H1 (cell line): ENCODE measurements at regions not wholly inside any gene's neighbourhood (a gene's known extent, or its start where the extent isn't known, plus 50 kb on each side); places are given as distances from the start of the nearest gene placed in this dataset.

ENCODE experiments used
- CTCF ChIA-PET: fragments of 300-600 bp; sonication (Branson Sonifier 250); formaldehyde crosslinking; loops from one replicate; lab custom pipeline; 2021; ENCODE audit not compliant: partially characterized antibody; lab: Charles Lee
- POLR2A ChIA-PET: fragments of 300-600 bp; sonication (Branson Sonifier 250); formaldehyde crosslinking; loops from one replicate; lab custom pipeline; 2021; ENCODE audit warnings: inconsistent platforms; ENCODE audit not compliant: partially characterized antibody; lab: Charles Lee
- DNase-seq, 2 experiments: peaks; one replicate each; pipeline versions ENCODE4 v3.0.0 to v3.0.0-alpha.2; 2010 to 2022; ENCODE audit warnings: low spot score in 2 of 2, low read depth in 1 of 2, mixed read lengths in 1 of 2
- FAIRE-seq: peaks from 2 replicates; lab custom pipeline; 2011; peaks lifted over from hg19 to GRCh38; lab: Jason Lieb, UNC
- H2AFZ ChIP-seq: 2 replicates; pipeline ENCODE4 v1.8.1; 2012; ENCODE audit warnings: low read length, inconsistent platforms
- H2AK5ac ChIP-seq: 2 replicates; pipeline ENCODE4 v1.6.1; 2013; ENCODE audit warnings: low read depth, low read length
- H2BK120ac ChIP-seq: replicated peaks from 2 replicates; pipeline ENCODE3; 2013; ENCODE audit warnings: low read depth, low read length, inconsistent platforms
- H2BK12ac ChIP-seq: 2 replicates; pipeline ENCODE4 v1.6.1; 2013; ENCODE audit warnings: low read depth, low read length
- H2BK15ac ChIP-seq: 2 replicates; pipeline ENCODE4 v1.6.1; 2013; ENCODE audit warnings: low read length
- H2BK20ac ChIP-seq: 2 replicates; pipeline ENCODE4 v1.6.1; 2013; ENCODE audit warnings: low read length
- H2BK5ac ChIP-seq: 2 replicates; pipeline ENCODE4 v1.6.1; 2013; ENCODE audit warnings: low read depth, low read length
- H3K14ac ChIP-seq: 2 replicates; pipeline ENCODE4 v1.6.1; 2013; ENCODE audit warnings: inconsistent platforms; ENCODE audit not compliant: insufficient read length
- H3K18ac ChIP-seq: 2 replicates; pipeline ENCODE4 v1.6.1; 2013; ENCODE audit warnings: low read length; ENCODE audit errors: extremely low read depth
- H3K23ac ChIP-seq: 2 replicates; pipeline ENCODE4 v1.6.1; 2013; ENCODE audit warnings: inconsistent platforms; ENCODE audit not compliant: insufficient read length
- H3K23me2 ChIP-seq: 2 replicates; pipeline ENCODE4 v1.6.1; 2013; ENCODE audit warnings: low read depth, low read length
- H3K27ac ChIP-seq: 2 replicates; pipeline ENCODE4 v1.6.1; 2011; ENCODE audit warnings: low read depth, low read length, inconsistent platforms
- H3K27me3 ChIP-seq, 4 experiments: replicated peaks in 1 of 4; 1 replicate in 1 of 4; 2 replicates in 3 of 4; pipeline versions ENCODE4 v1.6.1 to v1.8.1; 2011 to 2013; ENCODE audit warnings: low read length in 3 of 4, mild to moderate bottlenecking in 3 of 4, inconsistent platforms in 2 of 4, mixed read lengths in 2 of 4, moderate library complexity in 1 of 4; ENCODE audit not compliant: control insufficient read depth in 3 of 4, insufficient read depth in 3 of 4; ENCODE audit errors: extremely low read depth in 1 of 4
- H3K36me3 ChIP-seq, 4 experiments: 2 replicates each; pipeline versions ENCODE4 v1.6.1 to v1.8.1; 2011 to 2013; ENCODE audit warnings: mild to moderate bottlenecking in 4 of 4, low read length in 3 of 4, moderate library complexity in 2 of 4, control low read depth in 1 of 4, inconsistent platforms in 1 of 4; ENCODE audit not compliant: insufficient read depth in 4 of 4, control insufficient read depth in 2 of 4
- H3K4ac ChIP-seq: replicated peaks from 2 replicates; pipeline ENCODE3; 2013; ENCODE audit warnings: low read length, low read depth, mixed read lengths, inconsistent platforms; ENCODE audit not compliant: insufficient read length
- H3K4me1 ChIP-seq, 4 experiments: replicated peaks in 1 of 4; 1 replicate in 1 of 4; 2 replicates in 3 of 4; pipeline versions ENCODE4 v1.6.1 to v1.8.1; 2011 to 2013; ENCODE audit warnings: low read length in 3 of 4, inconsistent platforms in 2 of 4, mixed read lengths in 1 of 4; ENCODE audit not compliant: insufficient read depth in 4 of 4, control insufficient read depth in 3 of 4
- H3K4me2 ChIP-seq, 2 experiments: 2 replicates each; pipeline versions ENCODE4 v1.6.1 to v1.8.1; 2011 to 2013; ENCODE audit warnings: low read depth in 2 of 2, low read length in 2 of 2, control low read depth in 1 of 2, inconsistent platforms in 1 of 2, mild to moderate bottlenecking in 1 of 2; ENCODE audit not compliant: insufficient read depth in 1 of 2
- H3K4me3 ChIP-seq, 4 experiments: fragments of 200-600, 300-600 bp in 1 of 4; sonication (generic), shearing (Covaris generic), sonication (Bioruptor Twin) in 1 of 4; 2 replicates each; pipeline versions ENCODE4 v1.5.1 to v1.8.1; 2011 to 2016; ENCODE audit warnings: low read length in 4 of 4, low read depth in 3 of 4, control low read depth in 2 of 4, inconsistent platforms in 2 of 4, mild to moderate bottlenecking in 2 of 4, mixed read lengths in 1 of 4, moderate library complexity in 1 of 4; ENCODE audit not compliant: insufficient read depth in 2 of 4; ENCODE audit errors: extremely low read depth in 1 of 4
- H3K56ac ChIP-seq: replicated peaks from 2 replicates; pipeline ENCODE3; 2013; ENCODE audit warnings: low read depth, mild to moderate bottlenecking, mixed read lengths, low read length, inconsistent platforms; ENCODE audit not compliant: insufficient read length
- H3K79me1 ChIP-seq: 2 replicates; pipeline ENCODE4 v1.6.1; 2013; ENCODE audit warnings: low read depth, low read length, control low read depth
- H3K79me2 ChIP-seq, 2 experiments: 2 replicates each; pipeline versions ENCODE4 v1.6.1 to v1.8.1; 2012 to 2013; ENCODE audit warnings: low read length in 2 of 2, mild to moderate bottlenecking in 2 of 2, inconsistent platforms in 1 of 2; ENCODE audit not compliant: insufficient read depth in 2 of 2, control insufficient read depth in 1 of 2
- H3K9ac ChIP-seq, 4 experiments: replicated peaks in 1 of 4; 1 replicate in 1 of 4; 2 replicates in 3 of 4; pipeline versions ENCODE4 v1.6.1 to v1.8.1; 2011 to 2013; ENCODE audit warnings: low read depth in 3 of 4, low read length in 3 of 4, control low read depth in 2 of 4, mild to moderate bottlenecking in 2 of 4, moderate library complexity in 2 of 4, inconsistent platforms in 1 of 4; ENCODE audit errors: extremely low read depth in 1 of 4
- H3K9me3 ChIP-seq, 2 experiments: 2 replicates each; pipeline versions ENCODE4 v1.6.1 to v1.8.1; 2012 to 2013; ENCODE audit warnings: mild to moderate bottlenecking in 2 of 2, moderate library complexity in 2 of 2, control low read depth in 1 of 2, inconsistent platforms in 1 of 2, low read depth in 1 of 2, low read length in 1 of 2, mixed read lengths in 1 of 2; ENCODE audit not compliant: insufficient read depth in 2 of 2
- H4K20me1 ChIP-seq, 2 experiments: replicated peaks in 1 of 2; 2 replicates each; pipeline versions ENCODE3 to v1.8.1; 2011 to 2013; ENCODE audit warnings: inconsistent platforms in 2 of 2, low read length in 2 of 2, mild to moderate bottlenecking in 1 of 2; ENCODE audit not compliant: insufficient read depth in 2 of 2, control insufficient read depth in 1 of 2
- H4K5ac ChIP-seq: 2 replicates; pipeline ENCODE4 v1.6.1; 2013; ENCODE audit warnings: low read length, low read depth, mixed read lengths, inconsistent platforms; ENCODE audit not compliant: insufficient read length
- H4K8ac ChIP-seq: 2 replicates; pipeline ENCODE4 v1.8.0; 2013; ENCODE audit warnings: mild to moderate bottlenecking, moderate library complexity, low read length, inconsistent platforms; ENCODE audit not compliant: insufficient read depth; ENCODE audit errors: extremely low read depth
- H4K91ac ChIP-seq: replicated peaks from 2 replicates; pipeline ENCODE3; 2013; ENCODE audit warnings: low read length, mixed read lengths, inconsistent platforms; ENCODE audit not compliant: insufficient read length
- ASH2L ChIP-seq: fragments of 200-600, 300-600 bp; sonication (generic); IDR thresholded peaks from one replicate; pipeline ENCODE4 v1.7.1; 2017; ENCODE audit warnings: low read length
- CBX8 ChIP-seq: fragments of 300-800, 300-1000 bp; sonication (generic); IDR thresholded peaks from 2 replicates; pipeline ENCODE4 v1.7.1; 2016; ENCODE audit warnings: low read depth, low read length, borderline replicate concordance
- CTBP2 ChIP-seq: IDR thresholded peaks from 2 replicates; pipeline ENCODE4 v1.7.0; 2011; ENCODE audit warnings: borderline replicate concordance, mild to moderate bottlenecking, moderate library complexity, mixed read lengths, low read length; ENCODE audit not compliant: insufficient read depth, insufficient read length
- EGR1 ChIP-seq: IDR thresholded peaks from 2 replicates; pipeline ENCODE4 v1.6.1; 2011; ENCODE audit warnings: low read depth, low read length, borderline replicate concordance
- KDM4A ChIP-seq: IDR thresholded peaks from one replicate; pipeline ENCODE4 v1.7.1; 2012; ENCODE audit warnings: low read depth, mild to moderate bottlenecking, moderate library complexity, low read length, inconsistent platforms; ENCODE audit not compliant: severe bottlenecking
- TAF1 ChIP-seq: IDR thresholded peaks from 2 replicates; pipeline ENCODE4 v1.6.1; 2011; ENCODE audit warnings: mild to moderate bottlenecking, low read depth, low read length
- WGBS, 2 experiments: shearing (Covaris generic) in 1 of 2; methylation state at CpG; one replicate each; pipeline versions ENCODE4 v1.1.6 to v1.1.7; 2013 to 2015; ENCODE audit warnings: low lambda C conversion rate in 2 of 2, mixed read lengths in 2 of 2, inconsistent platforms in 1 of 2, low coverage in 1 of 2, missing lambda C conversion rate in 1 of 2; ENCODE audit not compliant: insufficient replicate concordance in 2 of 2, insufficient coverage in 1 of 2, insufficient read length in 1 of 2; ENCODE audit errors: extremely low coverage in 1 of 2, missing lambda C conversion rate in 1 of 2; 5-methylcytosine and 5-hydroxymethylcytosine counted together

GRCh38 chr2:217077831-217078407 lies 218.1 kb upstream of the TNP1 start:
- no peaks in the 10 kb centered on the region for H3K36me3 ChIP-seq
- no peak for DNase-seq
- no peak overlapping the region for H2AK5ac ChIP-seq
- WGBS, 2 experiments = 93% methylated on average over 1 of the region's 1 CpG; no CpG with 5 or more reads in 1 of the 2 experiments
- no peaks in the 10 kb centered on the region for H3K4me1 ChIP-seq
- no peaks in the 10 kb centered on the region for H4K20me1 ChIP-seq
- H3K9ac ChIP-seq = no peak overlapping the region
- H2BK20ac ChIP-seq = no peak overlapping the region
- no peak overlapping the region for H2BK15ac ChIP-seq
- H2AFZ ChIP-seq = no peak overlapping the region
- H3K18ac ChIP-seq = no peak overlapping the region
- H3K14ac ChIP-seq = no peak overlapping the region
- no peak overlapping the region for H2BK120ac ChIP-seq
- no peak overlapping the region for H4K91ac ChIP-seq
- H3K9me3 ChIP-seq = no peaks in the 10 kb centered on the region
- no peaks in the 10 kb centered on the region; the same call in 1 of the 2 replicates for H3K23me2 ChIP-seq
- H3K27me3 ChIP-seq = no peaks in the 10 kb centered on the region
- no peak for FAIRE-seq
- no peaks in the 10 kb centered on the region for H3K79me2 ChIP-seq
- no peak overlapping the region for H2BK5ac ChIP-seq
- no peak overlapping the region for H3K23ac ChIP-seq
- H3K79me1 ChIP-seq = no peaks in the 10 kb centered on the region
- no peak overlapping the region for H3K4ac ChIP-seq
- H4K8ac ChIP-seq = no peak overlapping the region
- H3K4me3 ChIP-seq = no peak overlapping the region
- TF ChIP-seq CBX8 (no peak), CTBP2 (no peak), EGR1 (no peak), TAF1 (no peak), ASH2L (no peak), KDM4A (no peak)
- POLR2A ChIA-PET = no interaction called here
- CTCF ChIA-PET = interaction anchor here (0.6 to 2.5 kb wide), 6 partner anchors 13 to 1124 kb away, joined by 3 to 7 read pairs (median 3); no protein-coding TSS in a partner anchor
- H3K4me2 ChIP-seq = no peak overlapping the region
- no peak overlapping the region for H2BK12ac ChIP-seq
- H3K56ac ChIP-seq = no peak overlapping the region
- H3K27ac ChIP-seq = no peak overlapping the region
- no peak overlapping the region for H4K5ac ChIP-seq
